Activated CD8-positive, alpha-beta memory T cell treated with anti-CD3 and anti-CD28 coated beads, Interleukin-2, amount 50 U/mL, for 48 hours (primary cell): ENCODE measurements at regions not wholly inside any gene's neighbourhood (a gene's known extent, or its start where the extent isn't known, plus 50 kb on each side); places are given as distances from the start of the nearest gene placed in this dataset.

Experiments used
- DNase-seq: peaks from one replicate; pipeline ENCODE4 v3.0.0-alpha.2; 2020

- DNase-seq: no peak
Observed at GRCh38 chr15:60096157-60096556, 92.0 kb downstream of the FOXB1 start.

- no peak for DNase-seq
Observed at GRCh38 chr15:60101416-60101815, 97.3 kb downstream of the FOXB1 start.

- no peak for DNase-seq
Observed at GRCh38 chr15:60102748-60103147, 98.6 kb downstream of the FOXB1 start.

- no peak for DNase-seq
Observed at GRCh38 chr15:60110909-60111308, 106.8 kb downstream of the FOXB1 start.

- DNase-seq: no peak
Observed at GRCh38 chr15:60115579-60116380, 111.7 kb downstream of the FOXB1 start.

GRCh38 chr15:60116456-60117089, 112.5 kb downstream of the FOXB1 start:
- DNase-seq: no peak

- no peak for DNase-seq
Observed at GRCh38 chr15:60118146-60118545, 114.0 kb downstream of the FOXB1 start.

GRCh38 chr15:60118626-60119025, 114.5 kb downstream of the FOXB1 start:
- no peak for DNase-seq

- no peak for DNase-seq
Observed at GRCh38 chr15:60119101-60119500, 115.0 kb downstream of the FOXB1 start.

- DNase-seq: no peak
Observed at GRCh38 chr15:60120100-60120499, 116.0 kb downstream of the FOXB1 start.

GRCh38 chr15:60121845-60122244, 117.7 kb downstream of the FOXB1 start:
- DNase-seq: no peak

- DNase-seq: no peak
Observed at GRCh38 chr15:60122691-60123090, 118.6 kb downstream of the FOXB1 start.

GRCh38 chr15:60124460-60125070, 120.5 kb downstream of the FOXB1 start:
- no peak for DNase-seq

- no peak for DNase-seq
Observed at GRCh38 chr15:60125334-60125733, 121.2 kb downstream of the FOXB1 start.

- no peak for DNase-seq
Observed at GRCh38 chr15:60126200-60126599, 122.1 kb downstream of the FOXB1 start.

GRCh38 chr15:60126661-60127060, 122.5 kb downstream of the FOXB1 start:
- DNase-seq: no peak

- DNase-seq: no peak
Observed at GRCh38 chr15:60128000-60128376, 123.9 kb downstream of the FOXB1 start.

- DNase-seq: no peak
Observed at GRCh38 chr15:60128710-60129109, 124.6 kb downstream of the FOXB1 start.

GRCh38 chr15:60130398-60130797, 126.3 kb downstream of the FOXB1 start:
- no peak for DNase-seq

GRCh38 chr15:60130821-60131220, 126.7 kb downstream of the FOXB1 start:
- no peak for DNase-seq

GRCh38 chr15:60134609-60135008, 130.5 kb downstream of the FOXB1 start:
- DNase-seq: no peak

GRCh38 chr15:60135961-60136360, 131.8 kb downstream of the FOXB1 start:
- DNase-seq: no peak

GRCh38 chr15:60137711-60138396, 133.7 kb downstream of the FOXB1 start:
- no peak for DNase-seq
